Nephron progenitor cell (in vitro differentiated cells): ENCODE measurements at regions not wholly inside any gene's neighbourhood (a gene's known extent, or its start where the extent isn't known, plus 50 kb on each side); places are given as distances from the start of the nearest gene placed in this dataset.

Source experiments
- DNase-seq: peaks from one replicate; pipeline ENCODE4 v3.0.0; 2021
- H3K27ac Mint-ChIP-seq: 2 replicates; pipeline ENCODE4 v1.8.0; 2021; ENCODE audit warnings: mild to moderate bottlenecking, moderate library complexity, mixed read lengths
- H3K27me3 Mint-ChIP-seq: 2 replicates; pipeline ENCODE4 v1.8.0; 2021; ENCODE audit warnings: mild to moderate bottlenecking, low read depth, mixed read lengths; ENCODE audit not compliant: poor library complexity
- H3K36me3 Mint-ChIP-seq: 2 replicates; pipeline ENCODE4 v1.8.0; 2021; ENCODE audit warnings: low read depth, mixed read lengths
- H3K4me1 Mint-ChIP-seq: 2 replicates; pipeline ENCODE4 v1.8.0; 2021; ENCODE audit warnings: mixed read lengths
- H3K4me3 Mint-ChIP-seq: 2 replicates; pipeline ENCODE4 v1.8.0; 2021; ENCODE audit warnings: mild to moderate bottlenecking, moderate library complexity, mixed read lengths
- H3K9me3 Mint-ChIP-seq: 2 replicates; pipeline ENCODE4 v1.8.0; 2021; ENCODE audit warnings: mild to moderate bottlenecking, moderate library complexity, mixed read lengths
- CTCF ChIP-seq: fragments of 200-600 bp; sonication (generic); IDR thresholded peaks from 2 replicates; pipeline ENCODE4 v1.5.0; 2021; ENCODE audit warnings: antibody characterized with exemption

GRCh38 chr1:209021622-209022021 is 561.9 kb upstream of the CAMK1G start:
- Mint-ChIP-seq H3K27me3 (peaks cover 14% of the 10 kb centered on the region), H3K36me3 (peaks cover 23% of the 10 kb centered on the region), H3K4me3 (no peak overlapping the region), H3K9me3 (peaks cover 48% of the 10 kb centered on the region), H3K4me1 (no peaks in the 10 kb centered on the region), H3K27ac (no peak overlapping the region)
- no peak for DNase-seq
- TF ChIP-seq CTCF: no peak

GRCh38 chr1:209023790-209024189 is 559.7 kb upstream of the CAMK1G start:
- Mint-ChIP-seq H3K4me3 (no peak overlapping the region), H3K36me3 (peaks cover 14% of the 10 kb centered on the region), H3K27me3 (peaks cover 18% of the 10 kb centered on the region), H3K27ac (no peak overlapping the region), H3K4me1 (no peaks in the 10 kb centered on the region), H3K9me3 (peaks cover 32% of the 10 kb centered on the region)
- no peak for DNase-seq
- no peak for TF ChIP-seq CTCF

GRCh38 chr1:209029737-209030136 is 553.8 kb upstream of the CAMK1G start:
- no peak overlapping the region for H3K27ac Mint-ChIP-seq

GRCh38 chr1:209030454-209031167 is 552.9 kb upstream of the CAMK1G start:
- Mint-ChIP-seq H3K9me3 (no peaks in the 10 kb centered on the region), H3K36me3 (no peaks in the 10 kb centered on the region), H3K27ac (no peak overlapping the region), H3K4me1 (no peaks in the 10 kb centered on the region), H3K27me3 (peaks cover 4% of the 10 kb centered on the region), H3K4me3 (no peak overlapping the region)
- TF ChIP-seq CTCF: no peak
- DNase-seq: no peak

More at GRCh38 chr1:209029737-209030136, 553.8 kb upstream of the CAMK1G start:
- Mint-ChIP-seq H3K9me3 (no peaks in the 10 kb centered on the region), H3K36me3 (no peaks in the 10 kb centered on the region), H3K4me3 (no peak overlapping the region), H3K27me3 (peaks cover 4% of the 10 kb centered on the region), H3K4me1 (no peaks in the 10 kb centered on the region)
- TF ChIP-seq CTCF: no peak
- no peak for DNase-seq

GRCh38 chr1:209037064-209037463 is 546.5 kb upstream of the CAMK1G start:
- no peak overlapping the region for H3K27ac Mint-ChIP-seq
- H3K9me3 Mint-ChIP-seq: no peaks in the 10 kb centered on the region
- H3K4me3 Mint-ChIP-seq: no peak overlapping the region
- H3K36me3 Mint-ChIP-seq: no peaks in the 10 kb centered on the region
- no peak for TF ChIP-seq CTCF
- no peaks in the 10 kb centered on the region for H3K27me3 Mint-ChIP-seq
- no peak for DNase-seq
- H3K4me1 Mint-ChIP-seq: peaks cover 4% of the 10 kb centered on the region

- Mint-ChIP-seq H3K36me3 (no peaks in the 10 kb centered on the region), H3K4me3 (no peak overlapping the region), H3K4me1 (peaks cover 4% of the 10 kb centered on the region), H3K9me3 (no peaks in the 10 kb centered on the region), H3K27ac (no peak overlapping the region), H3K27me3 (no peaks in the 10 kb centered on the region)
- no peak for DNase-seq
- TF ChIP-seq CTCF: no peak
Measured at GRCh38 chr1:209038316-209038715, 545.2 kb upstream of the CAMK1G start.
